ENCODE measurements at regions not wholly inside any gene's neighbourhood (a gene's known extent, or its start where the extent isn't known, plus 50 kb on each side); places are given as distances from the start of the nearest gene placed in this dataset.

DNA sequence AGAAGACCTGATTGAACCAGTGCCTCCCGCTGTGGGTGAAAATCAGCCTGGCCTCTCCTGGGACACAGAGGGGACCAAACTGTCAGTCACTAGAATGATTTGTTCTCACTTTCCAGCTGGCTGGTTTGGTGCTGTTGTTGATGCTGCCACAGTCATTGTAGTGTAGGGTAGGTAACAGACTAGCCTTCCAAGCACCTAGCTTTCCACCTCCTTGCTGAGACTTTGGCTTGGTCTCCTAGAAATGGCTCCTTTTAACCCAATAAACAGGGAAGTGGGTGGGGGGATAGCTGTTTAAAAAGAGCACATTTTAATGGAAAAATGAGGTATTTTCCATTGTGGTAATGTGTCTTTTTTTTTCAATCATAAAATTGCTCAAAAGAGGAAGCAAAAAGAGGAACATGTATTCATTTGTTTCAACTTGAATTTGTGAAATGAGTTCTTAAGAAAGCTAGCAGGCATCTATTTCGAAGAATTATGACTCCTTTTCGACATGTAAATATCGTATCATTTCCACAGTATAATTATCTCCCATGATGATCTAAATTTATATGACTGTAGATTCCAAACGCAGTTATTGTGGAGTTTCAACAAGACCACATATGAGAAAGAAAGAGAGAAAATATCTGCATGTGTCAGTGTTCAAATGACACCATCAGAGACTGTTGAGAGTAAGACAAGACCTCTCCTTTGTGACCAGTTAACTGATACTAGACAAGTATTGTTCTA, 190.1 kb downstream of the HLX start:
- no peak overlapping the region for H3K4me3 ChIP-seq (replicated peaks in 1 of 3; ENCODE audit: insufficient read depth in 1 of 3, low read depth in 2 of 3, low read length in 3 of 3)
- no peak overlapping the region for H3K27ac ChIP-seq (ENCODE audit: extremely low read length, insufficient read depth, low read length)
- intact Hi-C loops (cut with micrococcal nuclease; ENCODE audit: unreplicated experiment) (no loop called here), in situ Hi-C loops (cut with HindIII; ENCODE audit: extremely low pct_ligation_motif_present, low pct_unique_long_range_greater_than_20kb) (no loop called here)
- H3K79me2 ChIP-seq (ENCODE audit: insufficient read depth, low read length), result no peaks in the 10 kb centered on the region
- POLR2A ChIA-PET, result no interaction called here
- DNase-seq (ENCODE audit: low spot score), result no peak
- no peaks in the 10 kb centered on the region for H3K4me1 ChIP-seq (ENCODE audit: insufficient read depth, low read length)
- no TSS peak for BruUV-seq (replicated peaks)
- H4K20me1 ChIP-seq (ENCODE audit: insufficient read depth, low read length), result no peaks in the 10 kb centered on the region
- H2AFZ ChIP-seq (ENCODE audit: low read length), result no peak overlapping the region
- no peaks in the 10 kb centered on the region; a peak in 1 of 5 replicates for H3K27me3 ChIP-seq (ENCODE audit: control insufficient read depth in 1 of 2, insufficient read depth in 2 of 2, low read length in 2 of 2)
- FAIRE-seq, result no peak
- H3K9me3 ChIP-seq (ENCODE audit: low read length), result no peaks in the 10 kb centered on the region
- WGBS (ENCODE audit: low lambda C conversion rate), result under 1% methylated on average over 5 of the region's 5 CpGs
- H3K36me3 ChIP-seq (replicated peaks in 1 of 2; ENCODE audit: control insufficient read depth in 1 of 2, insufficient read depth in 2 of 2, low read length in 2 of 2), result no peaks in the 10 kb centered on the region
- no peak for ATAC-seq
- no peak overlapping the region for H3K4me2 ChIP-seq (ENCODE audit: low read depth, low read length)
- CTCF ChIA-PET (ENCODE audit: low intra/inter-chr PET ratio, low total read pairs), result no interaction called here
- H3K9ac ChIP-seq (ENCODE audit: insufficient read depth, low read depth, low read length), result no peak overlapping the region
- TF ChIP-seq ZNF280D (CRISPR knock-in tag; IDR thresholded peaks at IDR 0.05) (no peak), MTA3 (CRISPR knock-in tag; IDR thresholded peaks at IDR 0.05) (no peak), ZSCAN30 (CRISPR knock-in tag; IDR thresholded peaks at IDR 0.05) (no peak), CREM (IDR thresholded peaks at IDR 0.05) (no peak), CREM (CRISPR knock-in tag; IDR thresholded peaks at IDR 0.05) (no peak), EED (CRISPR knock-in tag; IDR thresholded peaks at IDR 0.05) (no peak), ZNF891 (CRISPR knock-in tag; IDR thresholded peaks at IDR 0.05) (no peak), YEATS2 (CRISPR knock-in tag; IDR thresholded peaks at IDR 0.05; ENCODE audit: borderline replicate concordance) (no peak), ZNF576 (CRISPR knock-in tag; IDR thresholded peaks at IDR 0.05) (no peak), ZBTB14 (CRISPR knock-in tag; IDR thresholded peaks at IDR 0.05) (no peak), BORCS8-MEF2B (CRISPR knock-in tag; IDR thresholded peaks at IDR 0.05) (no peak), CCDC6 (CRISPR knock-in tag; IDR thresholded peaks at IDR 0.05) (no peak), ZNF639 (CRISPR knock-in tag; conservative IDR thresholded peaks at IDR 0.05) (no peak), ZNF224 (CRISPR knock-in tag; IDR thresholded peaks at IDR 0.05) (no peak), DPF2 (CRISPR knock-in tag; IDR thresholded peaks at IDR 0.05; ENCODE audit: borderline replicate concordance, low read depth) (no peak), RFX5 (IDR thresholded peaks at IDR 0.05; ENCODE audit: low read depth, low read length) (no peak), MEF2D (CRISPR knock-in tag; IDR thresholded peaks at IDR 0.05) (no peak), RFX3 (CRISPR knock-in tag; IDR thresholded peaks at IDR 0.05) (no peak)
- TF ChIP-seq, protein P1, sequence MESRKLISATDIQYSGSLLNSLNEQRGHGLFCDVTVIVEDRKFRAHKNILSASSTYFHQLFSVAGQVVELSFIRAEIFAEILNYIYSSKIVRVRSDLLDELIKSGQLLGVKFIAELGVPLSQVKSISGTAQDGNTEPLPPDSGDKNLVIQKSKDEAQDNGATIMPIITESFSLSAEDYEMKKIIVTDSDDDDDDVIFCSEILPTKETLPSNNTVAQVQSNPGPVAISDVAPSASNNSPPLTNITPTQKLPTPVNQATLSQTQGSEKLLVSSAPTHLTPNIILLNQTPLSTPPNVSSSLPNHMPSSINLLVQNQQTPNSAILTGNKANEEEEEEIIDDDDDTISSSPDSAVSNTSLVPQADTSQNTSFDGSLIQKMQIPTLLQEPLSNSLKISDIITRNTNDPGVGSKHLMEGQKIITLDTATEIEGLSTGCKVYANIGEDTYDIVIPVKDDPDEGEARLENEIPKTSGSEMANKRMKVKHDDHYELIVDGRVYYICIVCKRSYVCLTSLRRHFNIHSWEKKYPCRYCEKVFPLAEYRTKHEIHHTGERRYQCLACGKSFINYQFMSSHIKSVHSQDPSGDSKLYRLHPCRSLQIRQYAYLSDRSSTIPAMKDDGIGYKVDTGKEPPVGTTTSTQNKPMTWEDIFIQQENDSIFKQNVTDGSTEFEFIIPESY (CRISPR knock-in tag; IDR thresholded peaks at IDR 0.05), result no peak

Measured in HepG2 (cell line).